Skeletal muscle satellite cell (primary cell): ENCODE measurements at regions not wholly inside any gene's neighbourhood (a gene's known extent, or its start where the extent isn't known, plus 50 kb on each side); places are given as distances from the start of the nearest gene placed in this dataset.
"Not testable (repeated sequence)": the region's sequence is repeated elsewhere in the genome, so short reads cannot be mapped to it uniquely, and the experiment has no call there.

Experiments used
- H3K27me3 ChIP-seq: 2 replicates; pipeline ENCODE4 v1.7.0; 2013; ENCODE audit warnings: low read length; ENCODE audit not compliant: control insufficient read depth, insufficient read depth
- H3K36me3 ChIP-seq: 2 replicates; pipeline ENCODE4 v1.7.0; 2013; ENCODE audit warnings: mild to moderate bottlenecking, control low read depth, low read length; ENCODE audit not compliant: insufficient read depth
- H3K4me1 ChIP-seq: 2 replicates; pipeline ENCODE4 v1.7.0; 2013; ENCODE audit warnings: low read length; ENCODE audit not compliant: control insufficient read depth, insufficient read depth
- H3K4me2 ChIP-seq: 2 replicates; pipeline ENCODE4 v1.7.0; 2013; ENCODE audit warnings: mild to moderate bottlenecking, low read length
- H3K4me3 ChIP-seq: 2 replicates; pipeline ENCODE4 v1.7.0; 2013; ENCODE audit warnings: low read length
- H3K9ac ChIP-seq: 2 replicates; pipeline ENCODE4 v1.7.0; 2013; ENCODE audit warnings: mild to moderate bottlenecking, low read depth, low read length, moderate library complexity
- H3K9me3 ChIP-seq: replicated peaks from 2 replicates; pipeline ENCODE4 v1.7.0; 2013; ENCODE audit warnings: mild to moderate bottlenecking, control low read depth, low read length

GRCh38 chr6:153476243-153476642 is 345.2 kb upstream of the RGS17 start:
- Histone ChIP-seq H3K4me1 (no peaks in the 10 kb centered on the region), H3K4me3 (no peak overlapping the region), H3K27me3 (no peaks in the 10 kb centered on the region), H3K9me3 (no peaks in the 10 kb centered on the region), H3K9ac (no peak overlapping the region), H3K4me2 (no peak overlapping the region), H3K36me3 (no peaks in the 10 kb centered on the region)

- Histone ChIP-seq H3K4me2 (no peak overlapping the region), H3K9me3 (no peaks in the 10 kb centered on the region), H3K36me3 (no peaks in the 10 kb centered on the region), H3K4me1 (no peaks in the 10 kb centered on the region), H3K9ac (no peak overlapping the region), H3K4me3 (no peak overlapping the region), H3K27me3 (no peaks in the 10 kb centered on the region)
Measured at GRCh38 chr6:153465050-153465449, 334.0 kb upstream of the RGS17 start.

GRCh38 chr6:153449279-153449678 is 318.2 kb upstream of the RGS17 start:
- no peak overlapping the region for H3K4me2 ChIP-seq
- H3K9me3 ChIP-seq, result no peaks in the 10 kb centered on the region
- no peaks in the 10 kb centered on the region for H3K4me1 ChIP-seq
- no peaks in the 10 kb centered on the region for H3K27me3 ChIP-seq
- no peaks in the 10 kb centered on the region for H3K36me3 ChIP-seq
- H3K4me3 ChIP-seq, result no peak overlapping the region
- H3K9ac ChIP-seq, result no peak overlapping the region

- H3K9me3 ChIP-seq, H3K36me3 ChIP-seq, H3K4me2 ChIP-seq, H3K4me1 ChIP-seq, H3K9ac ChIP-seq, H3K27me3 ChIP-seq, H3K4me3 ChIP-seq: not testable (repeated sequence)
Measured at GRCh38 chr6:153442749-153443148, 311.7 kb upstream of the RGS17 start.

- Histone ChIP-seq H3K4me2 (no peak overlapping the region), H3K4me3 (no peak overlapping the region), H3K27me3 (no peaks in the 10 kb centered on the region), H3K36me3 (no peaks in the 10 kb centered on the region), H3K9me3 (no peaks in the 10 kb centered on the region), H3K9ac (no peak overlapping the region), H3K4me1 (no peaks in the 10 kb centered on the region)
Measured at GRCh38 chr6:153442096-153442495, 311.0 kb upstream of the RGS17 start.

GRCh38 chr6:153437193-153437592 is 306.1 kb upstream of the RGS17 start:
- no peaks in the 10 kb centered on the region for H3K9me3 ChIP-seq

GRCh38 chr6:153436351-153436750 is 305.3 kb upstream of the RGS17 start:
- no peaks in the 10 kb centered on the region for H3K9me3 ChIP-seq
- no peak overlapping the region for H3K4me2 ChIP-seq
- H3K9ac ChIP-seq, result no peak overlapping the region
- no peaks in the 10 kb centered on the region for H3K36me3 ChIP-seq
- no peaks in the 10 kb centered on the region for H3K27me3 ChIP-seq
- H3K4me1 ChIP-seq, result no peaks in the 10 kb centered on the region
- no peak overlapping the region for H3K4me3 ChIP-seq

More at GRCh38 chr6:153437193-153437592, 306.1 kb upstream of the RGS17 start:
- Histone ChIP-seq H3K4me3 (no peak overlapping the region), H3K36me3 (no peaks in the 10 kb centered on the region), H3K4me2 (no peak overlapping the region), H3K4me1 (no peaks in the 10 kb centered on the region), H3K27me3 (no peaks in the 10 kb centered on the region), H3K9ac (no peak overlapping the region)

- no peaks in the 10 kb centered on the region for H3K4me1 ChIP-seq
- no peak overlapping the region for H3K4me3 ChIP-seq
- no peaks in the 10 kb centered on the region for H3K9me3 ChIP-seq
- no peak overlapping the region for H3K9ac ChIP-seq
- no peaks in the 10 kb centered on the region for H3K27me3 ChIP-seq
- no peaks in the 10 kb centered on the region for H3K36me3 ChIP-seq
- H3K4me2 ChIP-seq, result no peak overlapping the region
Measured at GRCh38 chr6:153435787-153436186, 304.7 kb upstream of the RGS17 start.

- Histone ChIP-seq H3K9me3 (no peaks in the 10 kb centered on the region), H3K4me2 (no peak overlapping the region), H3K9ac (no peak overlapping the region), H3K27me3 (no peaks in the 10 kb centered on the region), H3K4me3 (no peak overlapping the region), H3K4me1 (no peaks in the 10 kb centered on the region), H3K36me3 (no peaks in the 10 kb centered on the region)
Measured at GRCh38 chr6:153425536-153425935, 294.5 kb upstream of the RGS17 start.

- no peaks in the 10 kb centered on the region for H3K9me3 ChIP-seq
- H3K4me1 ChIP-seq, result no peaks in the 10 kb centered on the region
- no peaks in the 10 kb centered on the region for H3K27me3 ChIP-seq
- no peak overlapping the region for H3K4me3 ChIP-seq
- no peaks in the 10 kb centered on the region for H3K36me3 ChIP-seq
- no peak overlapping the region for H3K9ac ChIP-seq
- no peak overlapping the region for H3K4me2 ChIP-seq
Measured at GRCh38 chr6:153424719-153425400, 293.8 kb upstream of the RGS17 start.

GRCh38 chr6:153412519-153412918 is 281.4 kb upstream of the RGS17 start:
- no peaks in the 10 kb centered on the region for H3K27me3 ChIP-seq
- no peak overlapping the region for H3K4me3 ChIP-seq
- no peak overlapping the region for H3K9ac ChIP-seq
- no peaks in the 10 kb centered on the region for H3K9me3 ChIP-seq
- H3K36me3 ChIP-seq, result no peaks in the 10 kb centered on the region
- no peaks in the 10 kb centered on the region for H3K4me1 ChIP-seq
- no peak overlapping the region for H3K4me2 ChIP-seq

GRCh38 chr6:153411070-153411648 is 280.1 kb upstream of the RGS17 start:
- no peak overlapping the region for H3K9ac ChIP-seq
- H3K9me3 ChIP-seq, result no peaks in the 10 kb centered on the region
- no peak overlapping the region for H3K4me3 ChIP-seq
- no peaks in the 10 kb centered on the region for H3K36me3 ChIP-seq
- H3K4me2 ChIP-seq, result no peak overlapping the region
- H3K4me1 ChIP-seq, result no peaks in the 10 kb centered on the region
- no peaks in the 10 kb centered on the region for H3K27me3 ChIP-seq
